Fibroblast of villous mesenchyme (primary cell): ENCODE measurements at regions not wholly inside any gene's neighbourhood (a gene's known extent, or its start where the extent isn't known, plus 50 kb on each side); places are given as distances from the start of the nearest gene placed in this dataset.

ENCODE experiments used
- DNase-seq: peaks from one replicate; pipeline ENCODE4 v3.0.0-alpha.2; 2010; ENCODE audit warnings: low read depth
- H3K4me3 ChIP-seq: 2 replicates; pipeline ENCODE4 v1.5.1; 2011; ENCODE audit warnings: low read depth, mild to moderate bottlenecking, low read length
- CTCF ChIP-seq: IDR thresholded peaks from 2 replicates; pipeline ENCODE4 v1.5.1; 2012; ENCODE audit warnings: low read depth, mild to moderate bottlenecking, low read length; ENCODE audit not compliant: insufficient read depth

- H3K4me3 ChIP-seq, result no peak overlapping the region
- no peak for TF ChIP-seq CTCF
- no peak for DNase-seq
These were observed 451.0 kb upstream of the SULF2 start for GRCh38 chr20:48236000-48236970.

DNA sequence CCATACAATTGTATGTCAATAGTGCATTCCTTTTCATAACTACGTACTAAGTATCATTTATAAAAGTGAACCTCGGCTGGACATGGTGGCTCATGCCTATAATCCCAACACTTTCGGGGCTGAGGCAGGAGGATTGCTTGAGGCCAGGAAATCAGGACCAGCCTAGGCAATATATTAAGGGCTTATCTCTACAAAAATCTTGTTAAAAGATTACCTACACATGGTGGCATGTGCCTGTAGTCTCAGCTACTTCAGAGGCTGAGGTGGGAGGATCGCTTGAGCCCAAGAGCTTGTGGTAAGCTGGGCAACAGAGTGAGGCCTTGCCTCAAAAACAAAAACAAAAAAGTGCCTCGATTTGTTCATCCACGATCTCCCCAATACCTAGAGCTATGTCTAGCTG, 449.7 kb upstream of the SULF2 start:
- no peak overlapping the region for H3K4me3 ChIP-seq
- TF ChIP-seq CTCF, result no peak
- no peak for DNase-seq

GRCh38 chr20:48231253-48231930, 446.1 kb upstream of the SULF2 start:
- no peak for TF ChIP-seq CTCF
- no peak for DNase-seq
- H3K4me3 ChIP-seq, result no peak overlapping the region

- H3K4me3 ChIP-seq, result no peak overlapping the region
- no peak for TF ChIP-seq CTCF
- DNase-seq, result no peak
These were observed 444.9 kb upstream of the SULF2 start for GRCh38 chr20:48230216-48230615.

- TF ChIP-seq CTCF, result no peak
- no peak overlapping the region for H3K4me3 ChIP-seq
- no peak for DNase-seq
These were observed 442.1 kb upstream of the SULF2 start for GRCh38 chr20:48227381-48227780.

- no peak for TF ChIP-seq CTCF
- DNase-seq, result no peak
- H3K4me3 ChIP-seq, result no peak overlapping the region
These were observed 441.4 kb upstream of the SULF2 start for GRCh38 chr20:48226642-48227041.
